Neuronal stem cell (in vitro differentiated cells): ENCODE measurements at regions not wholly inside any gene's neighbourhood (a gene's known extent, or its start where the extent isn't known, plus 50 kb on each side); places are given as distances from the start of the nearest gene placed in this dataset.

Experiments used
- DNase-seq: peaks from one replicate; pipeline ENCODE4 v3.0.0-alpha.2; 2013; ENCODE audit warnings: low spot score
- H2AFZ ChIP-seq: one replicate; pipeline ENCODE4 v1.6.1; 2013; ENCODE audit warnings: mild to moderate bottlenecking, low read length, inconsistent platforms
- H2AK5ac ChIP-seq: 2 replicates; pipeline ENCODE4 v1.6.1; 2013; ENCODE audit warnings: low read depth, mild to moderate bottlenecking, inconsistent platforms, low read length, moderate library complexity, mixed read lengths
- H2BK120ac ChIP-seq: 2 replicates; pipeline ENCODE4 v1.6.1; 2013; ENCODE audit warnings: low read depth, mild to moderate bottlenecking, inconsistent platforms, low read length, moderate library complexity, mixed read lengths
- H2BK12ac ChIP-seq: one replicate; pipeline ENCODE4 v1.6.1; 2013; ENCODE audit warnings: low read length, inconsistent platforms
- H2BK15ac ChIP-seq: 2 replicates; pipeline ENCODE4 v1.6.1; 2013; ENCODE audit warnings: mild to moderate bottlenecking, low read length, inconsistent platforms, mixed read lengths
- H2BK5ac ChIP-seq: one replicate; pipeline ENCODE4 v1.6.1; 2013; ENCODE audit warnings: inconsistent platforms, mild to moderate bottlenecking, low read length, moderate library complexity
- H3K14ac ChIP-seq: one replicate; pipeline ENCODE4 v1.6.1; 2013; ENCODE audit warnings: low read length, inconsistent platforms
- H3K18ac ChIP-seq: 2 replicates; pipeline ENCODE4 v1.6.1; 2013; ENCODE audit warnings: low read length, inconsistent platforms
- H3K23ac ChIP-seq: 2 replicates; pipeline ENCODE4 v1.6.1; 2013; ENCODE audit warnings: low read depth, mild to moderate bottlenecking, mixed read lengths, low read length, inconsistent platforms; ENCODE audit not compliant: poor library complexity
- H3K27ac ChIP-seq: replicated peaks from 3 replicates; pipeline ENCODE4 v1.5.1; 2013; ENCODE audit warnings: low read length, inconsistent platforms
- H3K27me3 ChIP-seq, 3 experiments: 2 replicates each; pipeline ENCODE4 v1.6.1; 2013; ENCODE audit warnings: low read length in 3 of 3, mild to moderate bottlenecking in 2 of 3, inconsistent platforms in 1 of 3, low read depth in 1 of 3, mixed read lengths in 1 of 3, moderate library complexity in 1 of 3; ENCODE audit not compliant: control insufficient read depth in 3 of 3, insufficient read depth in 3 of 3
- H3K36me3 ChIP-seq, 2 donors: replicated peaks in 1 of 2; 2 replicates each; pipeline ENCODE4 v1.6.1; 2013; ENCODE audit warnings: low read length in 2 of 2; ENCODE audit not compliant: control insufficient read depth in 2 of 2, insufficient read depth in 2 of 2
- H3K4ac ChIP-seq: 2 replicates; pipeline ENCODE4 v1.6.1; 2013; ENCODE audit warnings: inconsistent platforms, mild to moderate bottlenecking, low read length, moderate library complexity
- H3K4me1 ChIP-seq, 2 donors: 1 replicate in 1 of 2; 2 replicates in 1 of 2; pipeline ENCODE4 v1.6.1; 2013; ENCODE audit warnings: low read length in 2 of 2, low read depth in 1 of 2; ENCODE audit not compliant: control insufficient read depth in 2 of 2, insufficient read depth in 1 of 2
- H3K4me2 ChIP-seq: one replicate; pipeline ENCODE4 v1.6.1; 2013; ENCODE audit warnings: mild to moderate bottlenecking, low read length, inconsistent platforms; ENCODE audit not compliant: insufficient read depth, poor library complexity, severe bottlenecking
- H3K4me3 ChIP-seq, 2 donors: 2 replicates each; pipeline ENCODE4 v1.5.1; 2013; ENCODE audit warnings: low read length in 2 of 2, mild to moderate bottlenecking in 2 of 2, inconsistent platforms in 1 of 2, moderate library complexity in 1 of 2
- H3K79me1 ChIP-seq: one replicate; pipeline ENCODE4 v1.6.1; 2013; ENCODE audit warnings: low read depth, mild to moderate bottlenecking, inconsistent platforms, low read length, moderate library complexity
- H3K9ac ChIP-seq: one replicate; pipeline ENCODE4 v1.6.1; 2013; ENCODE audit warnings: mild to moderate bottlenecking, low read depth, low read length, inconsistent platforms; ENCODE audit not compliant: poor library complexity
- H3K9me3 ChIP-seq, 2 donors: replicated peaks in 1 of 2; 2 replicates each; pipeline versions ENCODE3 to v1.6.1; 2013; ENCODE audit warnings: low read length in 2 of 2, mild to moderate bottlenecking in 2 of 2, inconsistent platforms in 1 of 2, low read depth in 1 of 2, mixed read lengths in 1 of 2, moderate library complexity in 1 of 2; ENCODE audit not compliant: control insufficient read depth in 2 of 2, insufficient read depth in 1 of 2
- H4K8ac ChIP-seq: one replicate; pipeline ENCODE4 v1.6.1; 2013; ENCODE audit warnings: low read depth, mild to moderate bottlenecking, inconsistent platforms, low read length, moderate library complexity
- H4K91ac ChIP-seq: one replicate; pipeline ENCODE4 v1.6.1; 2013; ENCODE audit warnings: low read length, low read depth, mild to moderate bottlenecking, inconsistent platforms; ENCODE audit not compliant: poor library complexity
- WGBS, 2 donors: extraction: QIAGEN DNeasy Blood & Tissue Kit; methylation state at CpG; one replicate each; pipeline ENCODE4 v1.1.7; 2013; ENCODE audit warnings: missing lambda C conversion rate in 2 of 2, mixed read lengths in 1 of 2; ENCODE audit not compliant: insufficient read length in 2 of 2, insufficient replicate concordance in 1 of 2; ENCODE audit errors: extremely low coverage in 2 of 2; 5-methylcytosine and 5-hydroxymethylcytosine counted together

GRCh38 chr20:22352019-22352418 lies 232.4 kb downstream of the FOXA2 start:
- Histone ChIP-seq H2AFZ (no peak overlapping the region), H2BK5ac (no peak overlapping the region), H4K91ac (no peak overlapping the region), H2AK5ac (no peak overlapping the region), H2BK120ac (no peak overlapping the region), H3K14ac (no peak overlapping the region), H3K79me1 (no peaks in the 10 kb centered on the region), H2BK12ac (no peak overlapping the region), H3K4me1 (no peaks in the 10 kb centered on the region), H3K4me3 (no peak overlapping the region), H3K4me2 (no peak overlapping the region), H2BK15ac (no peak overlapping the region), H3K36me3 (no peaks in the 10 kb centered on the region), H3K18ac (no peak overlapping the region), H4K8ac (no peak overlapping the region), H3K9me3 (no peaks in the 10 kb centered on the region), H3K23ac (no peak overlapping the region), H3K27me3 (no peaks in the 10 kb centered on the region), H3K9ac (no peak overlapping the region), H3K4ac (no peak overlapping the region), H3K27ac (no peak overlapping the region)
- no peak for DNase-seq
- no CpG with 5 or more reads among the region's 3 CpGs for WGBS, 2 donors

- no peaks in the 10 kb centered on the region for H3K9me3 ChIP-seq
- H3K4me2 ChIP-seq, result no peak overlapping the region
- no peak overlapping the region for H3K4ac ChIP-seq
- H4K8ac ChIP-seq, result no peak overlapping the region
- no peak overlapping the region for H2BK12ac ChIP-seq
- no peaks in the 10 kb centered on the region for H3K27me3 ChIP-seq
- no peak overlapping the region for H3K14ac ChIP-seq
- H2AFZ ChIP-seq, result no peak overlapping the region
- no peaks in the 10 kb centered on the region for H3K36me3 ChIP-seq
- WGBS, 2 donors, result no CpG with 5 or more reads among the region's 4 CpGs
- H3K4me3 ChIP-seq, result no peak overlapping the region
- H2BK15ac ChIP-seq, result no peak overlapping the region
- no peaks in the 10 kb centered on the region for H3K4me1 ChIP-seq
- no peak overlapping the region for H2BK5ac ChIP-seq
- no peak overlapping the region for H2AK5ac ChIP-seq
- DNase-seq, result no peak
- no peak overlapping the region for H3K9ac ChIP-seq
- no peak overlapping the region for H4K91ac ChIP-seq
- no peak overlapping the region for H3K18ac ChIP-seq
- no peak overlapping the region for H3K27ac ChIP-seq
- no peaks in the 10 kb centered on the region for H3K79me1 ChIP-seq
- H2BK120ac ChIP-seq, result no peak overlapping the region
- no peak overlapping the region for H3K23ac ChIP-seq
Measured at GRCh38 chr20:22350624-22351023, 233.7 kb downstream of the FOXA2 start.

GRCh38 chr20:22348010-22348409 lies 236.4 kb downstream of the FOXA2 start:
- Histone ChIP-seq H3K4me3 (no peak overlapping the region), H3K4me2 (no peak overlapping the region), H3K9ac (no peak overlapping the region), H2BK12ac (no peak overlapping the region), H2AK5ac (no peak overlapping the region), H3K9me3 (no peaks in the 10 kb centered on the region), H3K27me3 (no peaks in the 10 kb centered on the region), H2BK120ac (no peak overlapping the region), H2AFZ (no peak overlapping the region), H3K36me3 (no peaks in the 10 kb centered on the region), H3K27ac (no peak overlapping the region), H3K79me1 (no peaks in the 10 kb centered on the region), H3K4me1 (no peaks in the 10 kb centered on the region), H3K18ac (no peak overlapping the region), H4K8ac (no peak overlapping the region), H2BK5ac (no peak overlapping the region), H4K91ac (no peak overlapping the region), H2BK15ac (no peak overlapping the region), H3K4ac (no peak overlapping the region), H3K23ac (no peak overlapping the region), H3K14ac (no peak overlapping the region)
- DNase-seq, result no peak
- no CpG with 5 or more reads among the region's 4 CpGs for WGBS, 2 donors

- Histone ChIP-seq H3K36me3 (no peaks in the 10 kb centered on the region), H3K4ac (no peak overlapping the region), H2BK15ac (no peak overlapping the region), H2BK120ac (no peak overlapping the region), H3K79me1 (no peaks in the 10 kb centered on the region), H4K8ac (no peak overlapping the region), H3K9ac (no peak overlapping the region), H3K23ac (no peak overlapping the region), H3K27me3 (no peaks in the 10 kb centered on the region), H3K4me2 (no peak overlapping the region), H3K18ac (no peak overlapping the region), H3K14ac (no peak overlapping the region), H3K4me1 (no peaks in the 10 kb centered on the region), H4K91ac (no peak overlapping the region), H3K9me3 (no peaks in the 10 kb centered on the region), H2AFZ (no peak overlapping the region), H2BK5ac (no peak overlapping the region), H2AK5ac (no peak overlapping the region), H3K27ac (no peak overlapping the region), H2BK12ac (no peak overlapping the region), H3K4me3 (no peak overlapping the region)
- WGBS, 2 donors, result no CpG with 5 or more reads among the region's 4 CpGs
- no peak for DNase-seq
Measured at GRCh38 chr20:22346716-22347115, 237.7 kb downstream of the FOXA2 start.
